Panc1 (cell line): ENCODE measurements at regions not wholly inside any gene's neighbourhood (a gene's known extent, or its start where the extent isn't known, plus 50 kb on each side); places are given as distances from the start of the nearest gene placed in this dataset.

Experiments
- ATAC-seq: fragments of 200-7000 bp; cut with Tn5 transposase; 2 replicates; pipeline ENCODE4 v1.9.1; 2020; ENCODE audit warnings: mild to moderate bottlenecking, moderate library complexity
- BruUV-seq: library from RNA; stranded (reverse); fragments of 400-500 nt; replicated peaks from 2 replicates; lab custom pipeline; 2021; lab: Mats Ljungman, UMichigan
- CTCF ChIA-PET: fragments of 300-600 bp; sonication (Branson Sonifier 250); formaldehyde crosslinking; loops from one replicate; lab custom pipeline; 2022; ENCODE audit warnings: antibody characterized with exemption; lab: Charles Lee
- POLR2A ChIA-PET: fragments of 300-600 bp; sonication (Branson Sonifier 250); formaldehyde crosslinking; loops from one replicate; lab custom pipeline; 2022; ENCODE audit warnings: antibody characterized with exemption; lab: Charles Lee
- DNase-seq: peaks from one replicate; pipeline ENCODE4 v3.0.0-alpha.2; 2010; ENCODE audit warnings: low read depth, low spot score
- H3K27ac ChIP-seq: 2 replicates; pipeline ENCODE4 v1.5.1; 2011; ENCODE audit warnings: mild to moderate bottlenecking, low read length, inconsistent platforms
- H3K27me3 ChIP-seq: fragments of 200-500 bp; sonication (Bioruptor generic); 2 replicates; pipeline ENCODE4 v1.6.0; 2014; ENCODE audit warnings: low read length, inconsistent platforms; ENCODE audit not compliant: control insufficient read depth, insufficient read depth
- H3K36me3 ChIP-seq: fragments of 200-500 bp; sonication (Bioruptor generic); 2 replicates; pipeline ENCODE4 v1.5.1; 2014; ENCODE audit warnings: inconsistent platforms, mild to moderate bottlenecking, low read length, moderate library complexity; ENCODE audit not compliant: control insufficient read depth, insufficient read depth
- H3K4me1 ChIP-seq: 2 replicates; pipeline ENCODE4 v1.5.1; 2011; ENCODE audit warnings: inconsistent platforms, mild to moderate bottlenecking, low read length, moderate library complexity; ENCODE audit not compliant: control insufficient read depth, insufficient read depth
- H3K4me3 ChIP-seq, 2 experiments: 2 replicates each; pipeline ENCODE4 v1.5.1; 2011 to 2012; ENCODE audit warnings: low read depth in 2 of 2, low read length in 2 of 2, mild to moderate bottlenecking in 2 of 2, inconsistent platforms in 1 of 2, moderate library complexity in 1 of 2
- H3K9me3 ChIP-seq: fragments of 200-500 bp; sonication (Bioruptor generic); 2 replicates; pipeline ENCODE4 v1.5.1; 2014; ENCODE audit warnings: low read depth, mild to moderate bottlenecking, inconsistent platforms, low read length, moderate library complexity; ENCODE audit not compliant: control insufficient read depth, insufficient read depth
- POLR2AphosphoS5 ChIP-seq: IDR thresholded peaks from 2 replicates; pipeline ENCODE4 v1.6.1; 2012; ENCODE audit warnings: mild to moderate bottlenecking, low read depth, low read length, moderate library complexity
- SIN3A ChIP-seq: IDR thresholded peaks from 2 replicates; pipeline ENCODE4 v1.6.1; 2012; ENCODE audit warnings: low read depth, mild to moderate bottlenecking, low read length, moderate library complexity, borderline replicate concordance; ENCODE audit not compliant: insufficient read depth
- TCF7L2 ChIP-seq: IDR thresholded peaks from 2 replicates; pipeline ENCODE4 v1.6.1; 2011; ENCODE audit warnings: mild to moderate bottlenecking, low read depth, low read length, inconsistent platforms
- in situ Hi-C: cut with HindIII; loops from 2 replicates; pipeline ENCODE4 v1.10.0; 2016; ENCODE audit warnings: low sequenced_read_pairs, low pct_unique_long_range_greater_than_20kb
- intact Hi-C: fragments of 100-400 bp; cut with micrococcal nuclease; formaldehyde crosslinking; loops from one replicate; pipeline ENCODE4 v1.10.0; 2022; ENCODE audit not compliant: unreplicated experiment
- TF ChIP-seq, protein P1 (sequence below): fragments of 450-650 bp; IDR thresholded peaks from 2 replicates; pipeline ENCODE4 v1.5.1; 2017; ENCODE audit warnings: mild to moderate bottlenecking
- TF ChIP-seq, protein P2 (sequence below), 2 experiments: IDR thresholded peaks; 2 replicates each; pipeline ENCODE4 v1.6.1; 2011 to 2012; ENCODE audit warnings: low read depth in 2 of 2, control low read depth in 1 of 2, low read length in 1 of 2, mild to moderate bottlenecking in 1 of 2, moderate library complexity in 1 of 2; ENCODE audit not compliant: insufficient read depth in 1 of 2

DNA sequence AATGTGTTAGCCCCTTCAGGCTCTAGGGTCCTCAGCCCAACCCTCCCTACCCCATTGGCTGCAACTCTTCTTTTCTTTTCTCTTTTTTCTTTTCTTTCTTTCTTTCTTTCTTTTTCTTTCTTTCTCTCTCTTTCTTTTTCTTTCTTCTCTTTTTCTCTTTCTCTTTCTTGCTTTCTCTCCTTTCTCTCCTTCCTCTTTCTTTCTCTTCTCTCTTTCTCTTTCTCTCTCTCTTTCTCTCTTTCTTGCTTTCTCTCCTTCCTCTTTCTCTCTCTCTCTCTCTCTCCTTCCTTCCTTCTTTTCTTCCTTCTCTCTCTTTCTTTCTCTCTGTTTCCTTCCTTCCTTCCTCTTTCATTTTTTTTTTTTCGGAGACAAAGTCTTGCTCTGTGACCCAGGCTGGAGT, 458.9 kb downstream of the TYW1 start:
- CTCF ChIA-PET = interaction anchor here (0.7 kb wide), 1 partner anchor 221 kb away, joined by 4 read pairs; no protein-coding TSS in a partner anchor

DNA sequence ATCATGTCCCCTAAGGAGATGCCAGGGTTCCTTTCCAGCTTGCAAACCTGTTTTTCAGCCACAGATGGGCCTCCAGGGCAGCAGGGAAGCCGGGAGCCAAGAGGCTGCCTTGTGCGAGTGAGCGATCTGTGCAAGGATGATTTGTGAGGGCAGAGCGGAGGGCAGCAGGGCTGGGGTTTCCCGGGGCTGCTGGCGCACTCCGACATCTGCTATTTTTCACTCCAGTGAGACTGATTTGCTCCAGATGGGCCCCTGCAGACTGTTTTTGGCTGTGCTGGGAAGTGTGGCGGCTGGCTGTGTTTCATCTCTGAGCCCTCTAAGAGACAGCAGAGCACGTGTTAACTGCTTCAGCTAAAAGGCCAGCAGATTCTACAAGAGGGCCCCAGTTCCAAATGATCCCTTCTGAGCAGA, 466.2 kb downstream of the TYW1 start:
- Histone ChIP-seq H3K4me1 (no peaks in the 10 kb centered on the region), H3K4me3 (no peak overlapping the region), H3K27me3 (no peaks in the 10 kb centered on the region; the same call in 1 of the 2 replicates), H3K36me3 (no peaks in the 10 kb centered on the region), H3K27ac (no peak overlapping the region), H3K9me3 (no peaks in the 10 kb centered on the region)
- intact Hi-C loops (no loop called here), in situ Hi-C loops (no loop called here)
- ChIA-PET POLR2A (no interaction called here), CTCF (no interaction called here)
- ATAC-seq = no peak
- TF ChIP-seq, protein P1, sequence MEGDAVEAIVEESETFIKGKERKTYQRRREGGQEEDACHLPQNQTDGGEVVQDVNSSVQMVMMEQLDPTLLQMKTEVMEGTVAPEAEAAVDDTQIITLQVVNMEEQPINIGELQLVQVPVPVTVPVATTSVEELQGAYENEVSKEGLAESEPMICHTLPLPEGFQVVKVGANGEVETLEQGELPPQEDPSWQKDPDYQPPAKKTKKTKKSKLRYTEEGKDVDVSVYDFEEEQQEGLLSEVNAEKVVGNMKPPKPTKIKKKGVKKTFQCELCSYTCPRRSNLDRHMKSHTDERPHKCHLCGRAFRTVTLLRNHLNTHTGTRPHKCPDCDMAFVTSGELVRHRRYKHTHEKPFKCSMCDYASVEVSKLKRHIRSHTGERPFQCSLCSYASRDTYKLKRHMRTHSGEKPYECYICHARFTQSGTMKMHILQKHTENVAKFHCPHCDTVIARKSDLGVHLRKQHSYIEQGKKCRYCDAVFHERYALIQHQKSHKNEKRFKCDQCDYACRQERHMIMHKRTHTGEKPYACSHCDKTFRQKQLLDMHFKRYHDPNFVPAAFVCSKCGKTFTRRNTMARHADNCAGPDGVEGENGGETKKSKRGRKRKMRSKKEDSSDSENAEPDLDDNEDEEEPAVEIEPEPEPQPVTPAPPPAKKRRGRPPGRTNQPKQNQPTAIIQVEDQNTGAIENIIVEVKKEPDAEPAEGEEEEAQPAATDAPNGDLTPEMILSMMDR = no peak
- no peak for TF ChIP-seq TCF7L2
- TF ChIP-seq SIN3A = no peak
- BruUV-seq = no TSS peak
- no peak for DNase-seq

More for the DNA sequence above, 458.9 kb downstream of the TYW1 start:
- in situ Hi-C loops (no loop called here), intact Hi-C loops (no loop called here)
- H3K27me3 ChIP-seq = peaks cover 6% of the 10 kb centered on the region; the same call in 1 of the 2 replicates
- H3K27ac ChIP-seq = no peak overlapping the region
- POLR2A ChIA-PET = no interaction called here
- TF ChIP-seq, protein P2, sequence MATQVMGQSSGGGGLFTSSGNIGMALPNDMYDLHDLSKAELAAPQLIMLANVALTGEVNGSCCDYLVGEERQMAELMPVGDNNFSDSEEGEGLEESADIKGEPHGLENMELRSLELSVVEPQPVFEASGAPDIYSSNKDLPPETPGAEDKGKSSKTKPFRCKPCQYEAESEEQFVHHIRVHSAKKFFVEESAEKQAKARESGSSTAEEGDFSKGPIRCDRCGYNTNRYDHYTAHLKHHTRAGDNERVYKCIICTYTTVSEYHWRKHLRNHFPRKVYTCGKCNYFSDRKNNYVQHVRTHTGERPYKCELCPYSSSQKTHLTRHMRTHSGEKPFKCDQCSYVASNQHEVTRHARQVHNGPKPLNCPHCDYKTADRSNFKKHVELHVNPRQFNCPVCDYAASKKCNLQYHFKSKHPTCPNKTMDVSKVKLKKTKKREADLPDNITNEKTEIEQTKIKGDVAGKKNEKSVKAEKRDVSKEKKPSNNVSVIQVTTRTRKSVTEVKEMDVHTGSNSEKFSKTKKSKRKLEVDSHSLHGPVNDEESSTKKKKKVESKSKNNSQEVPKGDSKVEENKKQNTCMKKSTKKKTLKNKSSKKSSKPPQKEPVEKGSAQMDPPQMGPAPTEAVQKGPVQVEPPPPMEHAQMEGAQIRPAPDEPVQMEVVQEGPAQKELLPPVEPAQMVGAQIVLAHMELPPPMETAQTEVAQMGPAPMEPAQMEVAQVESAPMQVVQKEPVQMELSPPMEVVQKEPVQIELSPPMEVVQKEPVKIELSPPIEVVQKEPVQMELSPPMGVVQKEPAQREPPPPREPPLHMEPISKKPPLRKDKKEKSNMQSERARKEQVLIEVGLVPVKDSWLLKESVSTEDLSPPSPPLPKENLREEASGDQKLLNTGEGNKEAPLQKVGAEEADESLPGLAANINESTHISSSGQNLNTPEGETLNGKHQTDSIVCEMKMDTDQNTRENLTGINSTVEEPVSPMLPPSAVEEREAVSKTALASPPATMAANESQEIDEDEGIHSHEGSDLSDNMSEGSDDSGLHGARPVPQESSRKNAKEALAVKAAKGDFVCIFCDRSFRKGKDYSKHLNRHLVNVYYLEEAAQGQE (IDR thresholded peaks at IDR 0.05; ENCODE audit: insufficient read depth in 1 of 2, low read depth in 2 of 2, low read length in 1 of 2) = no peak
- TF ChIP-seq POLR2AphosphoS5 (no peak), SIN3A (no peak), TCF7L2 (no peak)
- TF ChIP-seq, protein P1 = no peak
- no peaks in the 10 kb centered on the region for H3K9me3 ChIP-seq
- no TSS peak for BruUV-seq
- H3K36me3 ChIP-seq = no peaks in the 10 kb centered on the region
- ATAC-seq (no peak), DNase-seq (no peak)
- no peaks in the 10 kb centered on the region for H3K4me1 ChIP-seq
- H3K4me3 ChIP-seq = no peak overlapping the region
